ENCODE measurements at regions not wholly inside any gene's neighbourhood (a gene's known extent, or its start where the extent isn't known, plus 50 kb on each side); places are given as distances from the start of the nearest gene placed in this dataset.
"Not testable (repeated sequence)": the region's sequence is repeated elsewhere in the genome, so short reads cannot be mapped to it uniquely, and the experiment has no call there.

GRCh38 chr5:71771191-71771590 lies 52.1 kb downstream of the CARTPT start:
- DNase-seq, result no peak

GRCh38 chr5:71778678-71779276 lies 59.7 kb downstream of the CARTPT start:
- DNase-seq, result no peak

- DNase-seq, result no peak
Observed at GRCh38 chr5:71780597-71780996, 61.5 kb downstream of the CARTPT start.

- DNase-seq, result no peak
Observed at GRCh38 chr5:71782393-71782770, 63.3 kb downstream of the CARTPT start.

GRCh38 chr5:71782771-71783770 lies 64.0 kb downstream of the CARTPT start:
- DNase-seq, result peak; percentile 8

- no peak for DNase-seq
Observed at GRCh38 chr5:71783891-71784290, 64.8 kb downstream of the CARTPT start.

- DNase-seq, result no peak
Observed at GRCh38 chr5:71786337-71787055, 67.4 kb downstream of the CARTPT start.

GRCh38 chr5:71788794-71789193 lies 69.7 kb downstream of the CARTPT start:
- no peak for DNase-seq

GRCh38 chr5:71789746-71790145 lies 70.7 kb downstream of the CARTPT start:
- DNase-seq, result no peak

- no peak for DNase-seq
Observed at GRCh38 chr5:71790433-71790832, 71.4 kb downstream of the CARTPT start.

GRCh38 chr5:71792041-71792440 lies 73.0 kb downstream of the CARTPT start:
- not testable (repeated sequence) for DNase-seq

- no peak for DNase-seq
Observed at GRCh38 chr5:71794061-71794695, 75.1 kb downstream of the CARTPT start.

- no peak for DNase-seq
Observed at GRCh38 chr5:71802673-71803072, 83.6 kb downstream of the CARTPT start.

- DNase-seq, result no peak
Observed at GRCh38 chr5:71806711-71807110, 87.6 kb downstream of the CARTPT start.

- DNase-seq, result no peak
Observed at GRCh38 chr5:71807909-71808308, 88.8 kb downstream of the CARTPT start.

GRCh38 chr5:71809446-71809845 lies 90.4 kb downstream of the CARTPT start:
- no peak for DNase-seq

- no peak for DNase-seq
Observed at GRCh38 chr5:71810023-71810422, 90.9 kb downstream of the CARTPT start.

GRCh38 chr5:71810471-71811195 lies 91.6 kb downstream of the CARTPT start:
- DNase-seq, result no peak

GRCh38 chr5:71811779-71812178 lies 92.7 kb downstream of the CARTPT start:
- no peak for DNase-seq

- DNase-seq, result no peak
Observed at GRCh38 chr5:71816307-71816706, 97.2 kb downstream of the CARTPT start.

- DNase-seq, result no peak
Observed at GRCh38 chr5:71817891-71818290, 98.8 kb downstream of the CARTPT start.

- no peak for DNase-seq
Observed at GRCh38 chr5:71821029-71821428, 102.0 kb downstream of the CARTPT start.

All from CD4-positive, alpha-beta T cell treated with Interferon gamma for 1 hour (primary cell).